ENCODE measurements at regions not wholly inside any gene's neighbourhood (a gene's known extent, or its start where the extent isn't known, plus 50 kb on each side); places are given as distances from the start of the nearest gene placed in this dataset.

GRCh38 chr4:57676394-57676793, 566.2 kb upstream of the IGFBP7 start:
- TF ChIP-seq POLR2A (IDR thresholded peaks at IDR 0.05; ENCODE audit: low read length) (no peak), GATA1 (IDR thresholded peaks at IDR 0.05; ENCODE audit: low read depth, low read length) (no peak)
